Mucosa of descending colon (tissue), 3 donors: ENCODE measurements at regions not wholly inside any gene's neighbourhood (a gene's known extent, or its start where the extent isn't known, plus 50 kb on each side); places are given as distances from the start of the nearest gene placed in this dataset.

ENCODE experiments used
- ATAC-seq: fragments of 200-7000 bp; cut with Tn5 transposase; one replicate; pipeline ENCODE4 v1.9.1; 2020; ENCODE audit warnings: mild to moderate bottlenecking, moderate library complexity
- DNase-seq, 3 donors: peaks; one replicate each; pipeline ENCODE4 v3.0.0-alpha.2; 2020
- H3K36me3 ChIP-seq: fragments of 200-600 bp; one replicate; pipeline ENCODE4 v1.8.0; 2021; ENCODE audit warnings: low read depth, mild to moderate bottlenecking
- H3K4me1 ChIP-seq: fragments of 200-600 bp; one replicate; pipeline ENCODE4 v1.8.0; 2021; ENCODE audit warnings: low read depth, mild to moderate bottlenecking
- H3K4me3 ChIP-seq: fragments of 200-600 bp; one replicate; pipeline ENCODE4 v1.8.0; 2021; ENCODE audit warnings: mild to moderate bottlenecking
- H3K9me3 ChIP-seq: fragments of 200-600 bp; one replicate; pipeline ENCODE4 v1.8.0; 2021; ENCODE audit warnings: mild to moderate bottlenecking
- CTCF ChIP-seq: fragments of 200-600 bp; IDR thresholded peaks from one replicate; pipeline ENCODE4 v1.8.0; 2022; ENCODE audit warnings: antibody characterized with exemption, mild to moderate bottlenecking
- intact Hi-C, 2 donors: fragments of 100-400 bp; cut with DNase I in 1 of 2; cut with micrococcal nuclease in 1 of 2; formaldehyde crosslinking; loops; one replicate each; pipeline versions ENCODE4 v1.11.0 to v1.11.1; 2022; cut with DNase I, micrococcal nuclease
- donor health status: DM: no; HTN: no; CAD: no; lungs with moderate emphysema.
- donor health status: DM: no; HTN: no; CAD: no.
- donor health status: DM: no; HTN: yes; CAD: no.

DNA sequence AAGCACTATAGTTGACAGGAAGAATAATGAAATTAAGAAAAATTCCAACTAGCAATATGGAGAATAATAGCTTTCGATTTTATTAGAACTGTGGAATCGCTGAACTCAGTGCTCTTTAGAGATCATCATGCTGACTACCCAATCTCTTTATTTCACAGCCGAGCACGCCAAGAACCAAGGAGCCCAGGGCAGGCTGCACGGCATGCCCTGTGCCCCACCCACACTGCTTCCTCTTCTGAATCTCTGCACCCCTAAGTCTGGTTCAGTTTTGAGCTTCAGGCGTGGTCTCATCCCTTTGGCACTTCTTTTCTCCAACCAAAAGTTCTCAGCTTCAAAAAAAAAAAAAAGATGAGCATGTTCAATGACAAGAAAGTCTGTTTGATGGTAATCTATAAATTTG, 92.4 kb upstream of the ZNF800 start:
- ATAC-seq, result no peak
- intact Hi-C loops, result no loop called here
- Histone ChIP-seq H3K36me3 (no peaks in the 10 kb centered on the region), H3K4me1 (no peaks in the 10 kb centered on the region), H3K9me3 (no peaks in the 10 kb centered on the region), H3K4me3 (no peak overlapping the region)
- no peak for TF ChIP-seq CTCF
- DNase-seq, result no peak

GRCh38 chr7:127478461-127478860, 86.0 kb upstream of the ZNF800 start:
- intact Hi-C loops, result no loop called here
- Histone ChIP-seq H3K9me3 (no peaks in the 10 kb centered on the region), H3K4me1 (no peaks in the 10 kb centered on the region), H3K36me3 (no peaks in the 10 kb centered on the region), H3K4me3 (no peak overlapping the region)
- DNase-seq (no peak), ATAC-seq (no peak)
- no peak for TF ChIP-seq CTCF

DNA sequence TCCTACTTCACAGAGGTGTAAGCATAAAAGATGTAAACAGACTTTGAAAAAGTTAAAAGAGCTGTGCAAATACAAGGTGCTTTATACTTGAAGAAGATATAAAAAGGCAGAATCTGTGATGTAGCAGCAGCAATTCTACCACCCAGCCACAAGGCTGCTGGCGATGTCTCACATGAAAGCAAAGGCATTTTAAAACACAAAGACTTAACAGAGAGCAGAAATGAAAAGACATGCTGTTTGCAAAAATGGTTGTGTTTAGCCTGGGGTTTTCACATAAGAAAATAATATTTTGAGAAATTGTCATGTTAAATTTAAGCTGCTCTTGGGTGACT, 85.5 kb upstream of the ZNF800 start:
- DNase-seq (no peak), ATAC-seq (no peak)
- H3K4me1 ChIP-seq, result no peaks in the 10 kb centered on the region
- H3K36me3 ChIP-seq, result no peaks in the 10 kb centered on the region
- H3K9me3 ChIP-seq, result no peaks in the 10 kb centered on the region
- no peak for TF ChIP-seq CTCF
- H3K4me3 ChIP-seq, result no peak overlapping the region
- intact Hi-C loops, result no loop called here

DNA sequence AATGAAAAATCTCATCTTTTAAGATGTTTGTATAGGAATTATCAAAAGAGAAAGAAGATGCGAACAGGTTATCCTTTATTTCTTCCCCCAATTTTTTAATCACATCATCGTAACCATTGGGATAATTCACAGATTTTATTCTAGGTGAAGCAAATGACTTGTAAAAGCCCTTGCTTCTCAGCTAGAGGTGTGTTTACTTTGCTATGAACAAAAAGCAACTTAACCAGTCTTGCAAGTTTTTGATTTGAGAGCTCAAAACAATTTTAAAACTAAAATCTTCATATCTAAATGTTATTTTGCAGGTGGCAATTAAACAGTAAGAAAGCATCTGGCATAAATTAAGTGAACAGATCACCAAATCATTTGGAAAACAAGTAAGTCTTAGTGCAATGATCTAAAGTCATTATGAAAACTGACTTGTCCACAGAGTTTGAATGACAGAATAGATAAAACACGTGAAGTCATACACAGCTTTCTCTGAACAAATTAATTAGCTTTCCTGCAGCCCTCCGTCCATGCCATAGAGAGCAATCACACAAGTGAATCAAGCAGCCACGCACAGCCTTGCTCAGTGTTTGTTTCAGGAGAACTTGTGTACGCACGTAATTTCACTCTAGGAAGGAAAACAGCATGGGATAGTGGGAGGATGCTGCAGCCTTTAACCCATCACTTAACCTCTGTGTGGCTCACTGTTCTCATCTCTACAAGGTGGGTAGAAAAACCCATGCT, 85.0 kb upstream of the ZNF800 start:
- intact Hi-C loops, result no loop called here
- H3K36me3 ChIP-seq, result no peaks in the 10 kb centered on the region
- H3K9me3 ChIP-seq, result no peaks in the 10 kb centered on the region
- no peak for DNase-seq
- TF ChIP-seq CTCF, result no peak
- H3K4me1 ChIP-seq, result no peaks in the 10 kb centered on the region
- H3K4me3 ChIP-seq, result no peak overlapping the region
- ATAC-seq, result no peak

GRCh38 chr7:127476618-127477017, 84.1 kb upstream of the ZNF800 start:
- intact Hi-C loops, result no loop called here
- no peaks in the 10 kb centered on the region for H3K9me3 ChIP-seq
- no peaks in the 10 kb centered on the region for H3K36me3 ChIP-seq
- H3K4me3 ChIP-seq, result no peak overlapping the region
- DNase-seq (no peak), ATAC-seq (no peak)
- TF ChIP-seq CTCF, result no peak
- no peaks in the 10 kb centered on the region for H3K4me1 ChIP-seq

GRCh38 chr7:127474457-127474856, 81.9 kb upstream of the ZNF800 start:
- no peak overlapping the region for H3K4me3 ChIP-seq
- no peaks in the 10 kb centered on the region for H3K4me1 ChIP-seq
- no peak for ATAC-seq
- H3K9me3 ChIP-seq, result no peaks in the 10 kb centered on the region
- no peaks in the 10 kb centered on the region for H3K36me3 ChIP-seq
- DNase-seq, result no peak
- TF ChIP-seq CTCF, result no peak
- intact Hi-C loops, result no loop called here
